ENCODE measurements at regions not wholly inside any gene's neighbourhood (a gene's known extent, or its start where the extent isn't known, plus 50 kb on each side); places are given as distances from the start of the nearest gene placed in this dataset.

DNA sequence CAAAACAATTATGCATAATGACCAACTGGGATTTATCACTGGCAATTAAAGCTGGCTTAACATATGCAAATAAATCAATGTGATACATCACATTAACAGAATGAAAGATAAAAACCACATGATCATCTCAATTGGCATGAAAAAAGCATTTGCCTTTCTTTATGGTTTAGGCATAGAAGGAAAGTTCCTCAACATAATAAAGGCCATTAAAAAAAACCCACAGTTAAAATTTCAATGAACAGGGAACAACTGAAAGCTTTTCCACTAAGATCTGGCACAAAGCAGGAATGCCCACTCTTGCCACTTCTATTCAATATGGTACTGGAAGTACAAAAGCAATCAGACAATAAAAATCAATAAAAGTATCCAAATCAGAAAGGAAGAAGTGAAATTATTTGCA lies 151.2 kb upstream of the CD180 start:
- no peak for ATAC-seq (replicated peaks in 1 of 2)

GRCh38 chr5:67346611-67347010 lies 150.0 kb upstream of the CD180 start:
- Mint-ChIP-seq H3K4me1 (ENCODE audit: low read depth) (peaks cover 8% of the 10 kb centered on the region), H3K27ac (peak overlapping the region; percentile 32), H3K9me3 (peaks cover 1 to 10% of the 10 kb centered on the region in 2 donors), H3K27me3 (ENCODE audit: low read depth) (no peaks in the 10 kb centered on the region), H3K36me3 (ENCODE audit: insufficient read depth in 2 of 2) (peaks cover 0 to 2% of the 10 kb centered on the region in 2 donors), H3K4me3 (no peak overlapping the region)
- no peak for ATAC-seq (replicated peaks in 1 of 2)
- DNase-seq: no peak

More for the DNA sequence above, 151.2 kb upstream of the CD180 start:
- no peak for DNase-seq
- H3K27me3 Mint-ChIP-seq (ENCODE audit: low read depth): no peaks in the 10 kb centered on the region
- H3K27ac Mint-ChIP-seq: no peak overlapping the region
- H3K9me3 Mint-ChIP-seq: peaks cover 1 to 10% of the 10 kb centered on the region in 2 donors
- peaks cover 0 to 2% of the 10 kb centered on the region in 2 donors for H3K36me3 Mint-ChIP-seq (ENCODE audit: insufficient read depth in 2 of 2)
- H3K4me1 Mint-ChIP-seq (ENCODE audit: low read depth): peaks cover 8% of the 10 kb centered on the region
- H3K4me3 Mint-ChIP-seq: no peak overlapping the region

GRCh38 chr5:67344870-67345269 lies 148.3 kb upstream of the CD180 start:
- ATAC-seq (replicated peaks in 1 of 2) (no peak), DNase-seq (no peak)
- Mint-ChIP-seq H3K27me3 (ENCODE audit: low read depth) (no peaks in the 10 kb centered on the region), H3K9me3 (peaks cover 1 to 10% of the 10 kb centered on the region in 2 donors), H3K36me3 (ENCODE audit: insufficient read depth in 2 of 2) (peaks cover 0 to 2% of the 10 kb centered on the region in 2 donors), H3K4me1 (ENCODE audit: low read depth) (no peaks in the 10 kb centered on the region), H3K27ac (no peak overlapping the region), H3K4me3 (no peak overlapping the region)

- Mint-ChIP-seq H3K9me3 (peaks cover 1 to 10% of the 10 kb centered on the region in 2 donors), H3K4me3 (no peak overlapping the region), H3K36me3 (ENCODE audit: insufficient read depth in 2 of 2) (peaks cover 0 to 2% of the 10 kb centered on the region in 2 donors), H3K27me3 (ENCODE audit: low read depth) (no peaks in the 10 kb centered on the region), H3K4me1 (ENCODE audit: low read depth) (no peaks in the 10 kb centered on the region), H3K27ac (no peak overlapping the region)
- DNase-seq (no peak), ATAC-seq (replicated peaks in 1 of 2) (no peak)
Measured at GRCh38 chr5:67343835-67344234, 147.2 kb upstream of the CD180 start.

- ATAC-seq (replicated peaks in 1 of 2): no peak
- H3K4me3 Mint-ChIP-seq: no peak overlapping the region
Measured at GRCh38 chr5:67341478-67341877, 144.9 kb upstream of the CD180 start.

GRCh38 chr5:67339219-67339767 lies 142.7 kb upstream of the CD180 start:
- peaks cover 0 to 8% of the 10 kb centered on the region in 2 donors for H3K9me3 Mint-ChIP-seq
- no peaks in the 10 kb centered on the region for H3K27me3 Mint-ChIP-seq (ENCODE audit: low read depth)
- ATAC-seq (replicated peaks in 1 of 2): no peak
- H3K36me3 Mint-ChIP-seq (ENCODE audit: insufficient read depth in 2 of 2): no peaks in the 10 kb centered on the region
- H3K4me1 Mint-ChIP-seq (ENCODE audit: low read depth): no peaks in the 10 kb centered on the region
- peak overlapping the region; percentile 17 for H3K27ac Mint-ChIP-seq
- DNase-seq: no peak
- H3K4me3 Mint-ChIP-seq: no peak overlapping the region

More at GRCh38 chr5:67341478-67341877, 144.9 kb upstream of the CD180 start:
- Mint-ChIP-seq H3K27me3 (ENCODE audit: low read depth) (no peaks in the 10 kb centered on the region), H3K9me3 (peaks cover 1 to 10% of the 10 kb centered on the region in 2 donors), H3K4me1 (ENCODE audit: low read depth) (no peaks in the 10 kb centered on the region), H3K27ac (no peak overlapping the region), H3K36me3 (ENCODE audit: insufficient read depth in 2 of 2) (peaks cover 0 to 2% of the 10 kb centered on the region in 2 donors)
- no peak for DNase-seq

- no peaks in the 10 kb centered on the region for H3K4me1 Mint-ChIP-seq (ENCODE audit: low read depth)
- H3K9me3 Mint-ChIP-seq: peaks cover 0 to 3% of the 10 kb centered on the region in 2 donors
Measured at GRCh38 chr5:67338421-67338820, 141.8 kb upstream of the CD180 start.

GRCh38 chr5:67337751-67338150 lies 141.2 kb upstream of the CD180 start:
- Mint-ChIP-seq H3K36me3 (ENCODE audit: insufficient read depth in 2 of 2) (peaks cover 0 to 3% of the 10 kb centered on the region in 2 donors), H3K4me1 (ENCODE audit: low read depth) (no peaks in the 10 kb centered on the region), H3K27ac (no peak overlapping the region), H3K9me3 (no peaks in the 10 kb centered on the region), H3K4me3 (no peak overlapping the region), H3K27me3 (ENCODE audit: low read depth) (no peaks in the 10 kb centered on the region)
- ATAC-seq (replicated peaks in 1 of 2) (no peak), DNase-seq (no peak)

More at GRCh38 chr5:67338421-67338820, 141.8 kb upstream of the CD180 start:
- Mint-ChIP-seq H3K36me3 (ENCODE audit: insufficient read depth in 2 of 2) (no peaks in the 10 kb centered on the region), H3K4me3 (no peak overlapping the region), H3K27ac (no peak overlapping the region), H3K27me3 (ENCODE audit: low read depth) (no peaks in the 10 kb centered on the region)
- DNase-seq (no peak), ATAC-seq (replicated peaks in 1 of 2) (no peak)

- Mint-ChIP-seq H3K27ac (no peak overlapping the region), H3K36me3 (ENCODE audit: insufficient read depth in 2 of 2) (peaks cover 0 to 3% of the 10 kb centered on the region in 2 donors), H3K4me3 (no peak overlapping the region), H3K4me1 (ENCODE audit: low read depth) (no peaks in the 10 kb centered on the region), H3K27me3 (ENCODE audit: low read depth) (no peaks in the 10 kb centered on the region), H3K9me3 (peaks cover 4% of the 10 kb centered on the region in 2 donors)
- ATAC-seq (replicated peaks in 1 of 2) (no peak), DNase-seq (no peak)
Measured at GRCh38 chr5:67335426-67335825, 138.8 kb upstream of the CD180 start.

DNA sequence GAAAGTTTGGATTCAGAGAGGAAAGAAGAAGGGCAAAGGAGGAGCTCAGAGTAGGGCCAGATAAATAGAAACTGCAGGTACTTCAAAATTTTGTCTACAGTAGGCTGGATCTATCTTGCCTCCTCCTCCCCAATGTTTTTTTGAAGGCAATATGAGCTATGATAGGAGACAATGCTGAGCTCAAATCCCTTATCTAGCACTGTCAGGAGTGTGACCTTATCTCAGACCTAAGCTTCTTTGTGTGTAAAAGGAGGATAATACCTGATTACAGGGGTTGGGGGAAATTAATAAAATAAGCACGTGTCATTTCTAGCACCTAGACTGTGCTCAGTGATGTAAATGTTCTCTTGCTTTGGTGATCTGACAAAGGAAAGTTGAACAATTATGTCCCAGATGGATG lies 137.8 kb upstream of the CD180 start:
- no peaks in the 10 kb centered on the region for H3K27me3 Mint-ChIP-seq (ENCODE audit: low read depth)
- H3K36me3 Mint-ChIP-seq (ENCODE audit: insufficient read depth in 2 of 2): peaks cover 0 to 3% of the 10 kb centered on the region in 2 donors
- H3K27ac Mint-ChIP-seq: no peak overlapping the region
- H3K4me1 Mint-ChIP-seq (ENCODE audit: low read depth): no peaks in the 10 kb centered on the region
- H3K4me3 Mint-ChIP-seq: no peak overlapping the region
- ATAC-seq (replicated peaks in 1 of 2) (no peak), DNase-seq (no peak)
- peaks cover 4% of the 10 kb centered on the region in 2 donors for H3K9me3 Mint-ChIP-seq

DNA sequence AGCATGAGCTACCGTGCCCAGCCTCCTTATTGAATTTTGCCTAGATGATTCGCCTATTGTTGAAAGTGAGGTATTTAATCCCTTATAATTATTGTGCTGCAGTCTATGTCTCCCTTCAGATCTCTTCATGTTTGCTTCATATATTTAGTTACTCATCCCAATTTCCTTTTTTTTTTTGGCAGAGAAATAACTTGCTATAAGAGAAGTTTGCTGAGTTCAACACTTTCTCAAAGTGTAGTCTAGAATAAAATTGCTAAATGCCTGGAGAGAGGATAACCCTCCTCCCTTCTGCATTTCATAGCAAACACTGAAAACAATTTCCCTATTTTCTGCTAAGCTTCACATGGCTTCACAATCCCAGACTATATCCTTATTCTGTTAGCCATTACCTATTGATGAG lies 136.6 kb upstream of the CD180 start:
- H3K4me3 Mint-ChIP-seq: no peak overlapping the region
- no peaks in the 10 kb centered on the region for H3K4me1 Mint-ChIP-seq (ENCODE audit: low read depth)
- H3K27ac Mint-ChIP-seq: no peak overlapping the region
- H3K27me3 Mint-ChIP-seq (ENCODE audit: low read depth): no peaks in the 10 kb centered on the region
- DNase-seq: no peak
- peaks cover 4% of the 10 kb centered on the region in 2 donors for H3K9me3 Mint-ChIP-seq
- peaks cover 0 to 3% of the 10 kb centered on the region in 2 donors for H3K36me3 Mint-ChIP-seq (ENCODE audit: insufficient read depth in 2 of 2)
- no peak for ATAC-seq (replicated peaks in 1 of 2)

DNA sequence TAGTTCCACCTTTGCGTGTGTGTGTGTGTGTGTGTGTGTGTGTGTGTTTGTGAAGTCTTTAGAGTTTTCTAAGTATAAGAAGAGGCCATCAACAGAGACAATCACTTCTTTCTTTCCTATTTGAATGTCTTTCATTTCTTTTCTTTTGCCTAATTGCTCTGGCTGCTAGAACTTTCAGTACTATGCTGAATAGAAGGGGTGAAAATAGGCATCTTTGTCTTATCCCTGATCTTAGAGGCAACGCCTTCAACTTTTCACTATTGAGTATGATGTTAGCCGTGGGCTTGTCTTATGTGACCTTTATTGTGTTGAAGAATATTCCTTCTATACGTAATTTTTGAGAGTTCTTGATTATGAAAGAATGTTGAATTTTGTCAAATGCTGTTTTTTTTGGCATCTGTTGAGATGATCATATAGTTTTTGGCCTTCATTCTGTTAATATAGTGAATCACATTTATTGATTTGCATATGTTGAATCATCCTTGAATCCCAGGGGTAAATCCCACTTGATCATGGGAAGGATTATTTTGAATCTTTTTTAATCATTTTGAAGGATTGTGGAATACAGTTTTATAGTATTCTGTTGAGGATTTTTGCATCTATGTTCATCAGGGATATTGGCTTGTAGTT lies 134.8 kb upstream of the CD180 start:
- no peak for ATAC-seq (replicated peaks in 1 of 2)
- H3K27ac Mint-ChIP-seq: no peak overlapping the region
- no peak overlapping the region for H3K4me3 Mint-ChIP-seq
- DNase-seq: no peak
- H3K36me3 Mint-ChIP-seq (ENCODE audit: insufficient read depth in 2 of 2): peaks cover 0 to 3% of the 10 kb centered on the region in 2 donors
- H3K4me1 Mint-ChIP-seq (ENCODE audit: low read depth): no peaks in the 10 kb centered on the region
- H3K27me3 Mint-ChIP-seq (ENCODE audit: low read depth): no peaks in the 10 kb centered on the region
- H3K9me3 Mint-ChIP-seq: peaks cover 4% of the 10 kb centered on the region in 2 donors

- no peak overlapping the region for H3K4me3 Mint-ChIP-seq
- DNase-seq (no peak), ATAC-seq (replicated peaks in 1 of 2) (no peak)
- no peaks in the 10 kb centered on the region for H3K36me3 Mint-ChIP-seq (ENCODE audit: insufficient read depth in 2 of 2)
- H3K27ac Mint-ChIP-seq: no peak overlapping the region
- H3K27me3 Mint-ChIP-seq (ENCODE audit: low read depth): no peaks in the 10 kb centered on the region
- peaks cover 0 to 2% of the 10 kb centered on the region in 2 donors for H3K9me3 Mint-ChIP-seq
- no peaks in the 10 kb centered on the region for H3K4me1 Mint-ChIP-seq (ENCODE audit: low read depth)
Measured at GRCh38 chr5:67319935-67320725, 123.5 kb upstream of the CD180 start.

Measured in activated T-cell treated with anti-CD3 and anti-CD28 coated beads, Interleukin-2, amount 50 U/mL, for 72 hours (primary cell).